HL-60/S4 (cell line): ENCODE measurements at regions not wholly inside any gene's neighbourhood (a gene's known extent, or its start where the extent isn't known, plus 50 kb on each side); places are given as distances from the start of the nearest gene placed in this dataset.

ENCODE experiments used
- in situ Hi-C: fragments of 300-500 bp; cut with MboI; formaldehyde crosslinking; loops from 2 replicates; pipeline ENCODE4 v1.14.3; 2022; ENCODE audit warnings: low sequenced_read_pairs

DNA sequence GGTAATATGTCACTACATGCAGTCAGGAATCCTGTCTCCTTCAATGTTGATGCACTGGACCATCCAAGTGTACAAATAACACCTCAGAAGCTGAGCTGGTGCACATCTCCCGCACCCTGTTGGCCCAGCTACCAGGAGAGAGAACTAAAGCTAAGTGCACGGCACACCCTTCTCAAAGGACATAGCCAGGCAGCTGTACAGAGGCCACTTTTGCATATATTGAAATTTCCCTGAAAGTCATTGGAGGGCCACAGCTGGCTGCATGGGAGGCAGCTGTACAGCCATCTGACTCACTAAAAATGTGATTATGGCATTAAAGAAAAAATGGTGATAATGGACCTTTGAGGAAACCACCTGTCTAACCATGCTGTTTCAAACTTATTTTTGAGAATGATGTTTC is 441.7 kb downstream of the CBLN2 start:
- in situ Hi-C loops: no loop called here

DNA sequence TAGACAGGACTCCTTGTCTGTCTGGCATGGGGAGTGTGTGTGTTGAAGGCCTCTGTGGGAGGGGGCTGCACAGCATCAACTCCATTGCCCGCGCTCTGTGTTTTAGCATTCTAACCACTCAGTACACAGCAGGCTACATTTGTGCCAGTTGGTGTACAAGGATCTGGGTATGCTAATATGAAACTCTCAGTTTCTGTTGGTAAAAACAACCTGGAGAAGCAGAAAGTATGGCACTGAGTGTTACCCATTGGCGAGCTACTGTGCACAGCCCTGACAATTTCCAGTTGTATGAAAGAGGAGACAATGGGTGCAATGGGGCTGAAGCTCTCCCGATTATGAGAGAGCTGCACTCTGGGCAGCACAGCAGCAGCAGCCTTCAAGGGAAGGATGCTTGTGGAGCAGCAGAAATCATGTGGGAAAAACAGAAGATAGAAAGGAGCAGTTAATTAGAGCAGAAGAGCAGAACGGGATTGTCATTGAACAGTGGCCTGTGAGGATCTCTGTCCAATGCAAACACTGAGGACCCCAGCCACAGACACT is 443.6 kb downstream of the CBLN2 start:
- in situ Hi-C loops: no loop called here

DNA sequence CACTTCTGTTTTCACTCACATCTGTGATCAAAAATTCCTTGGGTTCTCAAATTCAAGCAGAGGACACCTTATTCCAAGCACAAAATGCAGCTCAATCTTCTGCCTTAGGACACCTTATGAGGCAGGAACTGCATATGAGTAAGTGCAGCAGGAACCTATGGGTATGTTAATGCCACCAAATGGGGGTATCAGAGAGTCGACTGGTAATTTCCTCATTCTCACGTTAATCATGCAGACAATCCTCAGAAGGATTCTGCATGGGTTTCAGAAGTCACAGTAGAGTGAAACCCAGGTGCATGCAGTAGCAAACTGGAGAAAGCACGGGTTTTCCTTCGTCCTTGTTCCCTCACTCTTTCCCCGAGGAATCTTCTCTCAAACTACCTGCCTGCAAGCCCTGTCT is 452.8 kb downstream of the CBLN2 start:
- in situ Hi-C loops: no loop called here

DNA sequence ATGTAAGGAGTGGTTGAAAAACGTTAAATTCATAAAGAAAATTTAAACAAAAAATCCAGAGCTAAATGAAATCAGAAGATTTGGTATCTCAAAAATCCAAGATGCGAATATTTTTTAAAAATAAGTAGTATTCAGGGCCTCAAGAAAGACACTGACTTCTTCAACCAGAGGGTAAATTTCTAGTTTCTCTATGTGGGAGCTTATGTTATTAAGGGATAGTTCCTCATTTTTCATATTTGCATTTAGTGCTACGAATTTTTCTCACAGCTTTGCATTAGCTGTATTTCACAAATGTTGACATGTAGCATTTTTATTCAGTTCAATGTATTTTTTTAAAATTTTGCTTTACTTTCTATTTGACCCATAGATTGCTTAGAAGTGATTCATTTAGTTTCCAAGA is 454.7 kb downstream of the CBLN2 start:
- in situ Hi-C loops: no loop called here

DNA sequence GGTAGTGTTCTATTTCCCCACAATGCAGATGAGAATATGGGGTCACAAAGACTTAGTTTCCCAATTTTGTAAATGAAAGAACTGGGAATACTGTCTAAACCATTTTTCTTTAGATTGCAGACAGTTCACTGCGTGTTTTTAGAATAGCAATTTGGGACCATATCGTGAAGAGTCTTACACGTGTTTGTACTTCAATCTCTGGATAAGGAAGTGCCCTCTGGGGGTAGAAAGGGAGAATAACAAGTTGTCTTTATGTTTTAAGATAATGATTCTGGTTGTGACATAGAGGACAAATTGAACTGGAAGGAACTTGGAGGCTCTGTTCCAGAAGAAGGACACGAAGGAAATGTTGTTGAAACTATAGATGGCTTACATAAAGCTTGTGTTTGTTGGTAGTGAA is 457.7 kb downstream of the CBLN2 start:
- in situ Hi-C loops: no loop called here

DNA sequence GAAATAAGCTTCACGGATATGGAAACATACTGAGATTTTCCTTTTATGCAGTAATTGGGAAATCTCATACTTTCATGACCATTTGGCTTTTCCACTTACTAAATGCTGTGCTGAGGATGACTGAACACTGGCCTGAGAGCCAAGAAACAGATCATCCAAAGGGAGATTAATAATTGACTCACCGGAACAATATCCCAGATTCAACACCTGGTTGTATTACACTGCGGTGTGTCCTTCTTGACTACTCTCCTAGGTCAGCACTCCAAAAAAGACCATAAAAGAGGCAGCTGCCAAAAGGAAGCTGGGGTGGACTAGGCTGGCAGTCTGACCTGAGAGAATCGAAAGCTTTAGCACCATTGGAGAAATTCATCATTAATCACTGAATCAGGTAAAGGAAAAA is 469.1 kb downstream of the CBLN2 start:
- in situ Hi-C loops: no loop called here

DNA sequence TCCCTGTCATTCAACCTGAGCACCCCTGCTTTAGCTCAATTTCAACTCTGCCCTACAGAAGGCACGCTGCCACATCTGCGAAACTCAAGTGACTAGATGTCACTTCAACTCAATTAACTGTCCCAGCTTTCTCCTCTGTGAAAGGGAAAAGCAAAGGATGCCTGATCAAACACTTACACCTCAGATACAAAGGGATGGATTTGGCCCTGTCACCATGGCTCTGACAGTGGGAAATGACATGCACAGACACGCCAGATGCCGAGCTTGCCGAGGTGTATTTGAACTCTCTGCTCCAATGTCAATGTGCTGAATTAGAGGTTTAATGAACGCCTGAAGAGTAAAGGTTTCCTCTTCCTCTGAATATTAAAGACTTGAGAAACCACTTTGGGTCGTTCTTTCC is 481.1 kb downstream of the CBLN2 start:
- in situ Hi-C loops: no loop called here

DNA sequence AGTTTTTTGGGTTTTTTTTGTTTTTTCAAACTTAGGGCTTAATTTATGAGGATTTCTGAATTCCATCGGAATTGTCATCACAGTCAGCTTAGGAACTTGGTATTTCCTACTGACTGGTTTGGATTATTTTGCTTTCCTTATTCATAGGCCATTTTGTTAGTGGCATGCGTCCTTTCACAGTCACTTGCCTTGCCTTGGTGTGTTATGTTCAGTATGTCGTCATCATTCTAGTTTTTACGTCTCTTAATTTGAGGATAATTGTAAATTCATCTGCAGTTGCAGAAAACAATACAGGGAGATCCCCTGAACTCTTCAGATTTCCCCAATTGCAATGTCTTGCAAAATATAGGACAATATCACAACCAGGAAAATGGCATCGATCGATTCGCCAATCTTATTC is 485.3 kb downstream of the CBLN2 start:
- in situ Hi-C loops: no loop called here

DNA sequence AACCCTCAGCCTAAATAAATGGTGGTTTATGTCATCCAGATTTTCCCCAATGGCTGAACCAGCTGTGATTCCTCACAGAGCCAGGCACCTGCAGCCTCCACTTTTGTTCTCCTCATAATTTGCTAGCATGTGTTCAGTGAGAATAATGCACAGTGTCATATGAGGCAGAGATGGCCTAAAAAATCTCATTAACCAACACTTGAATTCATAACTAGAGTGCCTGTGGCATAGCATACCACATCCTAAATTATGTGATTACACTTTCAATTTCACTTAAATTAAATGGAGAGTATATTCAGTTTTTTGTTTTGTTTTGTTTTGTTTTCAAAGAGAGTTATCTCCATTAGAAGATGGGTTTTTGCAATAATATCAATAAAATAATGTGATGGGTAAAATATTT is 488.0 kb downstream of the CBLN2 start:
- in situ Hi-C loops: no loop called here

DNA sequence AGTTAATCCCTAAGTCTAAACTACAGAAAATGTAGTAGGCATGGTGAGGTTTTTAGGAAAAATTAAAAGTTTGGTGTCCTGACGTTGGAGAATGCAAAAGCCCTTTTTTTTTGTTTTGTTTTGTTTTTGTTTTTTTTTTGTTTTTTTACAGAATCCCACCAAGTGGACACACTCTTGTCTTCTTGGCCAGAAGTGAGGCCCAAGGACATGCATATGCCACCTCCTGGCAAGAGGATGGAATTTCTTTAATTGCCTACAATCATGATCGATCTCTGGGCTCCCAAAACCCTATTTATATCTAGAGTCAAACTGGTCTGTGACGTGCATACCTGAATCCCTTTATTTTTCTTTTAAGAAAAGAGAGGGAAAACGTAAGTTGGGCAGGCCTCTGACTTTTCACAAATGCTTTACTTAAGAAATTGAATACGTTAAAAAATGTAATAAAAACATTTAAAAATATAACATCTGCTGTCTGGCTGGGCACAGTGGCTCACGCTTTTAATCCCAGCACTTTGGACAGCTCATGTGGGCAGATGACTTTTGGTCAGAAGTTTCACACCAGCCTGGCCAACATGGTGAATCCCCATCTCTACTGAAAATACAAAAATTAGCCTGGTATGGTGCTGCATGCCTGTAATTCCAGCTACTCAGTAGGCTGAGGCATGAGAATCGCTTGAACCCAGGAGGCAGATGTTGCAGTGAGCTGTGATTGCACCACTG is 502.7 kb downstream of the CBLN2 start:
- in situ Hi-C loops: no loop called here

DNA sequence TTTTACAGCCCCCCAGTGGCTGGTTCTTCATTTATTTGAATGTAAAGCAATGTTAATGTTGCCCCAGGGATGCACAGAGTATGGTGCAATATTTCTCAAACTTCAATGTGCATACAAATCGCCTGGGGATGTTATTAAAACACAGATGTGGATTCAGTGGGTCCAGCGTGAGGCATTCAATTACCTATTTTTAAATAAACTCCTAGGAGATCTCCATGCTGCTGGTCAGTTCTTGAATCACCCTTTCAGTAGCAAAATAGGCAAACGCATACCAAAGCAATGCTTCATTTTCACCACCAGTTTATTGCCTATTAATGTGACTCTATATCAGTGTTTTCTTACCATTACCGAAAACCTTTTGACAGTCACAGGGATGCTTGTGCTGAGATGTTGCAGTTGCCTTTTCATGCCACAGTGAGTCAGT is 530.7 kb downstream of the CBLN2 start:
- in situ Hi-C loops: no loop called here

DNA sequence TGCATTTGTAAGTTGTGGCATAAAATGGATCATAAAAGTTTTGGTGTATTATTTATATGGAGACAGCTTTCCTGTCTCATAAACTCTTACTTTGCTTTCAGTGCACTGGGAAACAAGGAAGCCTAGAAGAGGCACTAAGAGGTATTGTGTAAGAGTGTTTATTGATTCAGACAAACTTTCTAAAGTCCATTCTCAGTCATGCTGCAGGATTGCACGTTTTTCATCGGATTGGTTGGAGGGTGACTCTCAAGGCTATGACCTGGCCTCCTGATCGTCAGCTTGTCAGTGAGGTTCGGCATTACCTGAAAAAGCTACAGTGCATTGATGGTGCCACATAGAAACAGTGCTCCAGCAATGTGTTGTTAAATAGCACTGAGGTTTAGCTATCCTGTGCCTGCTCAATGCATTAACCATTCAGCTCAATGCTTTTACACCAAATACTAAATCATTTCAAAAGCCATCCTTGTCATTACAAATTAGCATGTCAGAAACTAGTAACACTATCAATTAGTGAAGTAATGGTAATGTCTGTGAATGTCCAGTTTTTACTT is 545.5 kb downstream of the CBLN2 start:
- in situ Hi-C loops: no loop called here

DNA sequence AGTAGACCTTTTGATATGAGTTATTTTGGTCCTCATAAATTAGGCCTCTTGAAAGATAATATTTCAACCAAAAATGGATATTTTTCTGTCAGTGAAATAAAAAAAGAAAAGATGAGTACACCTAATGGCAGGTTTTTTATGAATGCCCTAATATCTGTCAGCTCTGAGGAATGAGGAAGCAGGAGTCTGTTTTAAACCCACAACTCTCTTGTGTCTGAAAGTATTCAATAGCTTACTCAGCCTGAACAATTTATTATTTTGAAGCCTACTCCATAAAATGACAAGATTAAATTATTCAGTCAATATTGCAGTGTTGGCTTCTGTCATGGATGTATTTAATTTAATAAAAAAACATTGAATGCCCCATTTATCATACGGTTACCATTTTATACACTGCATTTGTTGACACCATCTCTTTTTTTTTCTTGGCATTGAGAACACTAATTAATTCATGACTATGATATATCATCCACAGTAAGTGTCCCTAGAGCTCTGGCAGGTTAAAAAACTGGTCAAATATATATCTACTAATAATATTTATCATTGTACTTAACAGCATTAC is 548.2 kb downstream of the CBLN2 start:
- in situ Hi-C loops: no loop called here

DNA sequence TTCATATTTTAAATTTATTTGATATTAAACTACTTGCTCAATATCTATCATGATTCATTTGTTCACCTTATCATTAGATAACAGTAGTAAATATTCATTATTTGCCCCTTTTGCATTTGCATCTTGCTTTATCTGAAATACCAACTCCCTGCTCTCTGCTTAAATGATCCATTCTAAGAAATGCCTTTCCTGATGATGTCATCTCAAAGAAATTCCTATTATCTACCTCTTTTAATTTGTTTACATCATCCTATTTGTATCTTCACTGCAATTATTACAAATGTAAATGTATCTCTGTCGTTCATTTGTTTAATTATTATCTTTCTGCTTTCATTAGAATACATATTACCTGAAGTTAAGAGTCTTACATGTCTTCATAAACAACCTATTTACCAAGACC is 549.9 kb downstream of the CBLN2 start:
- in situ Hi-C loops: no loop called here

DNA sequence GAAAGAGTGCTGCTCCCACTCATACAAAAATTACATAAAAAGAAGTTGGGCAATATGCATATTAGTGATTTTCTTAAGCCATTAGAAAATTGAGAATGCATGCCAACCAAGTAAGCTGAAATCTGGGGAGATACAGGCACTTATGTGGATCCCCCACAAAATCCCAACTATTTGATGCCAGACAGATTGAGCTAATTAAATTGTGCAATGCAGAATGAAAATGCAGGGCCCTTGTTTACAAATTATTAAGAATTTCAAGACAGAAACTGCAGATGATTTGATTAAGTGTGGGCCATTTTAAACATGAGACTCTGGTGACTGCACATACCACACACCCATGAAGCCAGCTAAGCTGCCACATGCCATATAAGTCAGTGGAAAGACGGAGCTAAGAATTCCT is 554.5 kb downstream of the CBLN2 start:
- in situ Hi-C loops: no loop called here

DNA sequence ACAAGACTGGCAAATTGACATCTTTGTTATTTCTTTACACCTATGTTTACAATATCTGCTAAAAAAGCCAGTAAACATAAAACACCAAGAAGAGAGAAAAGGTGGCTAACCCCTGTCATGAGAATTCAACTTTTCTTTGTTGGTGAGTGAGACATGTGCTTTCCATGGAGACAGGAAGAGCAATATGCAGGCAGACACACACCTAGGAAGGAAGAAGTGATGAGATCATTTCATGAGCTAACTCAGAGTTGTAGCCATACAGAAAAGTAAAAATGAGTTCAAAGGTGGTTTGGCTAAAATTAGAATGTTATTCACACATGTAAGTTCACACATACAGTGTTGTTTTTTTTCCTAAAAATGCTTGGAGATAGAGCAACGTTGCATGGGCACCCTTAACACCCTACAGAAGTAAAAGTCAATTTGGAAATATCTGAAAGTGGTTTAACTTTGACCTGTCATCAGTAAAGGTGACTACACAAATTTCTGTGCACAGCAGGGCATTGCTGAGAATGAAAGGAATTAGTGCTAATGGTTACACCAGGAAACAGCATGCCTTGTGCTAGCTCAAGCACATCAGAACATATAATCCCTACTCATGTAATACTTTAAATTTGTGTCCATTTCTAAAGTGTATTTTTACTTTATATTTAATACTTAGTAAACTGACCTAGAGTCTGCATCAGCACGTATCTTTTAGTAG is 557.6 kb downstream of the CBLN2 start:
- in situ Hi-C loops: no loop called here

DNA sequence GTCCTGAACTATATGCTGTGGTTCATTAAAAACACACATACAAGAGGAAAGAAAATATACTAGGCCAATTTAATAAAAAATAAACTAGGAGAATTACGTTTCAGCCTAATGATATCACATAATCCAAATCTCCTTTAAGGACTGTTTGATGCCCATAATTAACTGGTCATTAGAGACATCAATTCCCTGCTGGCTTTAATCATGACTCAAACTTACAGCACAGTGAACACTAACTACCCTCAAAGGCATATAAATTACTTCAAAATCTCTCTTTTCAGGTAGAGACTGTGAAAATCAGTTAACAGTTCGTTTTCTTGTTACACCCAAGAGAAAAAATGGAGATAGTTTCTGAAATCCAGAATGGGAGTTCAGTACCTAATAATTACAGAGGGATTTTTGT is 567.4 kb downstream of the CBLN2 start:
- in situ Hi-C loops: no loop called here

DNA sequence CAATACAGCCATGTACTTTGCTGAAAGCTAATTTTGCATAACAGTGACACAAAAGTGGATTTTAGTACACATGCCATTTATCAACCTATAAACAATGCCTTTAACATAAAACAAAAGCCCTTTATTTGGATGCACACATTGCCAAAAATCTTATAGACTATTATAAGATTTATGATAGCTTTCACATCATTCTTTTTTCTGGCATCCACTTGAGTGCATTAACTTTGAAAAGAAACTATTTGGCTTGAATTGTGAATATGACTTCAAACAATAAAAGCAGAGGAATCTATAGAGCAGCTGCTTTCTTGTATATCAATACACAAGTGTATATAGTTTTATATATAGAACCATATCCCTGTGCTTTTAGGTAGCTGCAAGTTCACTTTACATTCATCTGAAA is 577.4 kb downstream of the CBLN2 start:
- in situ Hi-C loops: no loop called here

DNA sequence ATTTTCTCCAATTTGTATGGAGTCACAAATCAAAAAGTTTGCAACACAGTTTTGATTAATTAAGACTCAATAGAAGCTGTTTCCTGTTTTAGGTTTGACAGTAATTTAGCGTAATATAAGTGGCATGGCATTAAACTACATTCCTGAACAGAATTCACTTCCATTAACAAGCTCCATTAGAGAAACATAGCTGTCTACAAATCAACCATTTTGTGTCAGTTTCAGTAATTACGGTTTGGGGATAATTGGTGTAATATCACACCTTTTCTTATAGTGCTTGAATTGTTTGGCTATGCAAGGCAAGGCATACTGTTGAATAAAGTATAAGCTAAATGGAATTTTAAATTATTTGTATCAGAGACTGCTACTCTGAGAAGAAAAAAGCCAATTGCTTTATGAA is 585.5 kb downstream of the CBLN2 start:
- in situ Hi-C loops: no loop called here

DNA sequence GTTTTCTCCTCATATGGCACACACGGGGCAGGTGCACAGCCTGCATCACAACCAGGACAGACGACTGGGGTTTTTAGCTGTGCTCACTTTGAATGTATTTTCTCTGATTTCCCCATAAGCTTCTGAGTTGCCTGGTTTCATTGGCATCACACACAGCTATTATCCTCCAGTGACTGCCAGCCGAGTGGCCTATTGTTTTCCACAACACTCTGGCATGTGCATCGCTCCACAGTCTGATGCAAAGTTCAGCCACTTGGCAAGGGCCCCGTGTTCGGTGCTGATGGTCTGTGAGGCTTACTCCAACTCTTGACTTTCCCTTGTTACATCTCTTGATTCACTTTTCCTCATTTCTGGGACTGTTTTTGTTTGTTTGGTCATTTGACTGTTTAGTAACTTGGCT is 593.1 kb downstream of the CBLN2 start:
- in situ Hi-C loops: no loop called here

DNA sequence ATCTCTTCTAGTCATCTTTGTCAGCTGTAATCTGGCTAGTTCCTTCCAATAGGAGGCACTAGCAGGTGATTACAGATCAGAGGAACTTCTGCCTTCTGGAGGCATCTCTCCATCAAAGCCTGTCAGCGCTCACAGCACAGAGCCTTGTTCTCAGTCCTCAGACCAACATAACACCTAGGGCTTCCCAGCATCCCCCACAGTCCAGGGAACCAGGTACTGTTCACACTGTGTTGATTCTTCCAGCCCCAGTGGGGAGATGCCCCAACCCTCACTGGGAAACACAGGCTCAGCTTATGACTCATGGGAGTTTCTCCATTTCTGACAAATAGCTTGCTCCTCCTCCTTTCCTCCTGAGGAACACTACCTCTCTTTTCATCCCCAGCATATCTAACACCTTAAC is 601.7 kb downstream of the CBLN2 start:
- in situ Hi-C loops: no loop called here

DNA sequence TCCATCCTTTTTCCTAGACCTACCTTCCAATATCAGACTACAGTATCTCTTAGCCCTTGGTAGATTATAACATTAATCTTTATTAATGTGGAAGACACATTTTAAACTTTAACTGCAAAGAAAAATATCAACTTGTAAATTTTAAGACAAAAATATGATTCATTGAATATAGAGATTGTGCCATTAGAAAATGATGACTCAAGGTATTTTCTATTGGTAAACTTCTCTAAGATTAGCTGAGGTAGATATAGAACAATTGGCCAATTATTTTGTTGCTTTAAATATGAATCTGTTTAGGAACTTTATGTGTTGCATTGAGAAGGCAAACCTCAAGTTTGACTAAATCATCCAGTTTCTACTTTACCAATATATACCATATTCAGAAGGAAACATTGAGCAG is 604.7 kb downstream of the CBLN2 start:
- in situ Hi-C loops: no loop called here
